HG03103 (cell line): ENCODE measurements at regions not wholly inside any gene's neighbourhood (a gene's known extent, or its start where the extent isn't known, plus 50 kb on each side); places are given as distances from the start of the nearest gene placed in this dataset.

Experiments used
- ATAC-seq: cut with Tn5 transposase; IDR thresholded peaks from one replicate; pipeline ENCODE4 v1.9.1; 2021; ENCODE audit warnings: low read depth; ENCODE audit not compliant: unreplicated experiment

DNA sequence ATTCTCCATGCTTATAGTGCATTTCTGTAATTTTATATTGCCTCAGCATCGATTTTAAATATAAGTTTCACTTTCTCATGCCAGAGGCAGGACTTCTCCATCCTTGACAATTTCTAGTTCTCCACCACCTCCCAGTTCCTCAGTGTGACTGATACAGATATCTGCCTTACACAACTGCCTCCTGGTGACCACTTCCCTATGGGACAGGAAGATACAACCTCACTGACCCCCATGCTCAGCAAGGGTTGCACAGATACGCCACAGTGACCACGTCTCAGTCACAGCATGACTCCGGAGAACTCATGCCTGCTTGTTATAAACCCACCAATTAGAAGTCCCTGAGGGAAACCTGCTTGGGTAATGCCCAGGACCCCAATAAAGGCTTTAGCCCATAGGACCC is 284.0 kb upstream of the MC4R start:
- no peak for ATAC-seq

DNA sequence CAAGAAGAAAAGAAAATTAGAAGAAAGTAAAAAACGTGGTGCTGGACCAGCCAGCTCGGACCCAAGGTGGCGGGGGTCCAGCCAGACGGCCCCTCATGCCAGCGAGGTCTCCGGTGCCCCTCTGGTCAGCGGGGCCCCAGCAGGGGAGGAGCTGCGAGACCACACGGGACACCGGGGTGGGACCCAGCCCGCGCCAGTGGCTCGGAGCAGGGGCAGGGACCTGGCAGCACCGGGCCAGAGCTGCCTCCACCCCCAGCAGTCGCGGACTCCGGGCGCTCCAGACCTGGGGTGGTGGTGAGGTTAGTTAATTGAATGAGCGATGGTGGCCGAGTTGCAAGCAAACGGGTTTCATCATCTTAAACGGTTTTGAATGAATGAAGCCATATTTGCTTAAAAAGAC is 289.9 kb upstream of the MC4R start:
- no peak for ATAC-seq

DNA sequence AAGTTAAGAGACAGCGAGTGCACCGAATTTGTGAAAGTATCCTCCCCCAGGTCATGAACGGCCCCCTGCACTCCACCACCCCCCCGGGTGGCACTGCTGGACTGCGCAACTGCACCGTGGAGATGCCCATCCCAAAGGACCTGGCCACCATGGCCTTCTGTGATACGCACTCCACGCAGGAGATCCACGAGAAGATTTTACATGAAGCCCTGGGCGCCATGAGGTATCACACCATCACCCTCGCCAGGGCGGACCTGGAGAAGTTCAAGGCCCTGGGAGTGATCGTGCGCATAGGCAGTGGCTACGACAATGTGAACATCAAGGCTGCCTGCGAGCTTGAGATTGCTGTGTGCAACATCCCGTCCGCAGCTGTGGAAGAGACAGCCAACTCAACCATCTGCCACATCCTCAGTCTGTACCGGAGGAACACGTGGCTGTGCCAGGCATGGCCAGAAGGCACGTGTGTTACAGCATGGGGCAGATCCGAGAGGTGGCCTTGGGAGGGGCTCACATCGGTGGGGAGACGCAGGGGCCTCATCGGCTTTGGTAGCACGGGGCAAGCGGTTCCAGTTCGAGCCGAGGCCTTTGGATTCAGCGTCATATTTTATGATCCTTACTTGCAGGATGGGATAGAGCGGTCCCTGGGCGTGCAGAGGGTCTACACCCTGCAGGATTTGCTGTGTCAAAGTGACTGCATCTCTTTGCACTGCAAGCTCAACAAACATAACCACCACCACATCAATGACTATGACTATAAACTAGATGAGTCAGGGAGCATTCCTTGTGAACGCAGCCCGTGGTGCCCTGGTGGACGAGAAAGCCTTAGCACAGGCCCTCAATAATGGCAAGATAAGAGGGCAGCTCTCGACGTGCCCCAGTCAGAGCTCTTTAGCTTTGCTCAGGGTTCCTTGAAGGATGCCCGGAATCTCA is 290.8 kb upstream of the MC4R start:
- ATAC-seq = no peak

DNA sequence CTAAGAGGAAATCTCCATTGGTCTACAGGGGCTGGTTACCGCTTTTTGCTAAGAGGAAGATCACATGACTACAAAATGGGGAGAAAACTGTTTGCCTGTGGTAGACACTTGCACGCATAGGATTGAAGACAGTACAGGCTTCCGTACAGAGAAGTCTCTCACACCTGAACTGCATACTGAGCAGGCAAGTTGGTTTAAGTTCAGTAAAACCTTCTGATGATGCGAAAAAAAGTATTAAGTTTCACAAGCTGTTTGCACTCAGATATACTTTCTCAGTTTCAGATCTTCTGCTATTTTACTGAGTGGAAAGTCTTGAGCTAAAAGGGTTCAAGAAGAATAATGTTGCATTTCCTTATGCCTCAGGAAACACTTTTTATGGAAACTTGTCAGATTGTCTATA is 292.2 kb upstream of the MC4R start:
- no peak for ATAC-seq

DNA sequence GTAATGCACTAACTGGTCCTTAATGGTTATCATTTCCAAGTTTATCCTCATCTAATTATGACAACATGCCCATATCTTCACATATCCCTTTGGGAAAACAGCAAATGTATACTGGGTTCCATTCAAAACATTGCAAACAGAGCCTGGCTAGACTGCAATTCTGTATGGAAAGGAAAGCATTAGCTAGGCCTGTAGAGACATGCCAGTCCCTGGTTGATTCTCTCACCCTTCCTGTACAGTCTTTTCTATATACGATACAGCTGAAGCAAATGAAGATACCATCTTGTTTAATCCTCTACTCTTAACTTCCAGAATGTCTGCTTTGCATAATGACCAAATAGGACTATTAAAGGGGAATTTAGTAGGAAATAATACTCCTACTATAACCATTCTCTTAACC is 294.4 kb upstream of the MC4R start:
- no peak for ATAC-seq

DNA sequence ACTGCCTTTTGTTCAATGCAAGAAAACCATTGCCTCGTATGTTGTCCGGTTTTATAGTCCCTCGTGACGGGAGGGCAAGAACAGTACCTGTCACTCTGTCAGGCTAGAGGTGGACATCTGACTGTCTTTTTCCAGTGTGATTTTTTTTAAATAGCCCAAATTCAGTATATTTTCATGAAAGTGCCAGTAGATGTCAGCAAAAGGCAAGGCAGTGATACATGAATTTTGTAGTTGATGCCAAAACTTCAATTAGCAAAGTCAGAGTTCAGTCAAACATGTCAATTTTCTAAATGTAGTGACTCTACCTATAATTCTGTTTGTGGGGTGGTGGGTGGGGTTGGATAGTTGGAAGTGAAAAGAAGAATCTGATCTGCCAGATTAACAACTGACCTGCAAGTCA is 296.0 kb upstream of the MC4R start:
- no peak for ATAC-seq

DNA sequence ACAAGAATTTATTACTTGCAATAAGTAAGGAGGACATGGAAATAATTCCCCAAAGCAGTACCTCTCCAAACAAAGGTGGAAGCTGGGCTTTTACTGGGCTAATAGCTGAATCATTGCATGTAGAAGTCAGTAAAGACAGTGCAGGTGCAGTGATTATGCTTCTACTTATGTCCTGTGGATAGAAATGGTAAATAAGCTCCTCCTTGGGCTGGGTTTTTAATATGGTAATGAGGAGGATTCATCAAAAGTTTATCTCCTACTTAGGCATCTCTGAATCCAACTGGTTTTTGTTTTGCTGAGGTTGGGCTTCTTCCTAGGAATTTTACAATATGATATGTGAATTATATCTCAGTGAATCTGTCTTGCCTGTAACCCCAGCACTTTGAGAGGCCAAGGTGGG is 297.4 kb upstream of the MC4R start:
- ATAC-seq = no peak

DNA sequence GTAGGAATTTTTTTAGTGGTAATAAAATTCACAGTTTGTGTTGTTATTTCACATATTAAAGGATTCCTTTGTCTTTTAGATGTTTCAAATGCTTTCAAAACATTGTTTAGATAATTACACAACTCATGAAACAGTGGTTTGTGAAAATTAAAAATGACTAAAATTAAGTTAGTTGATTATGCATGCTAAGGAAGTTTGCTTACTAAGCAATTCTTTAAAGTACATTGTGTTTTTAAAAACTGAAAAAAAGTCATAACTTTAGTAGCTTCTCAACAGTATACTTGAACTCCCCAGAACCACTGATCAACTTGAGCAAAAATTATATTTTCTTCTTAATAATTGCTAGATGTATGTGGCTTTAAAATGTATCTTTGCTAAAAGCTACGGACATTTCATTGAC is 298.4 kb upstream of the MC4R start:
- no peak for ATAC-seq

DNA sequence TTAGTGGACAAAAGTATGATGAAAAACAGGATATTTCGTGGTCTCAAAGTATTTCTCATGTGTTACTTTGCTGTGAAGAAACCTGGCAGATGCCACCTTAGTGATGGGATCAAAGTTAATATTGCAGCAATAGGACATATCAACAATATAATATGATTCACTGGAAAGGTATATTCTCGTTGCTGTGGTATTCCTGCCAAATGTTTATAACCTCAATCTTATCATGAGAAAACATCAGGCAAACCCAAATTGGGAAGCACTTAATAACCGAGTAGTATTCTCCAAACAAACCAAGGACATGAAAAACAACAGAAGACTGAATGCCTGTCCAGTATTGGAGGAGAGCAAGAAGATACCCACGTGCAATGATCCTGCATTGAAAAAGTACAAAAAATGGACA is 302.6 kb upstream of the MC4R start:
- no peak for ATAC-seq

DNA sequence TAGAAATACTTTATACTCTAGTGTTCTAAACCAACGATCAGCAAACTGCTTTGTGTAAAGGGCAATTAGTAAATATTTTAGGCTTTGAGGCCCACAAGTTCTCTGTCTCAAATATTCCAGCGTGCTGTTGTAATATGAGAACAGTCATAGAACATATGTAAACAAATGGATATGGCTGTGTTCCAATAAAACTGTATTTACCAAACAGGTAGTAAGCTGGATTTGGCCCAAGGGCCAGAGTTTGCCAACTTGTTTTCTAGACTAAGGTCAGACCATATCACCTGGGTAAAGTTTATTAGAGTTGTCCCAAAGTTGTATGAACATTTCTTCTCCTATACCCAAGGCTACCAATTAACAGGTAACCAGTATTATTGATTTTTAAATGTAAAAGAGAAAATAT is 303.2 kb upstream of the MC4R start:
- ATAC-seq = no peak

DNA sequence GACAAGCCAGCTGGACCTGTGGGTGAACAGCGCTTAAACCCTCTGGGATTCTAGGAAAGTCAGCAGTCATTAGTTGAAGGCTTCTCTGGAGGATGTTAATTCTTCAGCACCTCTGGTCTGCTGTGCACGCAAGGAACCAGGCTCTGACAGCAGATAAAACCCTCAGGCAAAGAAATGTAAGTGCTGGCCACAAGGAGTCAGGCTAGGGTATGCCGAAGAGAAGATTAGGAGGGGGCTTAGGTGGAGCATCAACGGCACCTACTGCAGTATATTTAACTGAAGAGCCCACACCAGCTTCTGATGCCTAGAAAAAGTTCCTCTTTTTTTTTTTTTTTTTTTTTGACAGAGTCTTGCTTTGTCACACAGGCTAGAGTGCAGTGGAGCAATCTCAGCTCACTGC is 304.2 kb upstream of the MC4R start:
- ATAC-seq = no peak

DNA sequence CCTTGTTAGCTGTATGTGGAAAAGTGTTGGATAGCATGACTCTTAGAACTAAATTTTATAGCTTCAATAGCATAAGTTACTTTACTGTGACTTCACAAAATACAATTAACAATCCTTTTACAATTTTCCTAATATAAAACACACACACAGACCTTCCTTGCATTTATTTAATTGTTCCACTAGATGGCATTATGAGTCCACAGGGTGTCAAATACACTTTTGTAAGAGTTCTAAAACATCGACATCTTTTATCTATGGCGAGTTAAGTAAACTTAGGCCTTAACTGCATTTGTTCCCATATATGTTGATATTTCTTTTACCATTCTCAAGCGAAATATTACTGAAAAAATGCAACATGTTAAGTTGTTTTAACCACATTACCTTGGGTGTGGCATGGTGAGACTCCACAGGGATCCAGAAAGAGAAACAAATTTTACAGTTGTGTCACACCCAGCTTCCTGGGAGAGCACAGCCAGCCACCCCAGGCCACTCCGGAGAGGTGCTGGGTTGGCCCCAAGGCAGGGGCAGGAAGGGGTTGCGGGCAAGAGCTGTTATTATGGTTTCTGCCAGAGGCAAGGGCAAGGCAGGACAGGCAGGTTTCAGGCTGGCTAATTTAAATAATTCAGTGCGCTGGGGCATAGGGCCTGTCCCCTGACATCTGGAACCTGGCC is 312.4 kb upstream of the MC4R start:
- ATAC-seq = no peak

DNA sequence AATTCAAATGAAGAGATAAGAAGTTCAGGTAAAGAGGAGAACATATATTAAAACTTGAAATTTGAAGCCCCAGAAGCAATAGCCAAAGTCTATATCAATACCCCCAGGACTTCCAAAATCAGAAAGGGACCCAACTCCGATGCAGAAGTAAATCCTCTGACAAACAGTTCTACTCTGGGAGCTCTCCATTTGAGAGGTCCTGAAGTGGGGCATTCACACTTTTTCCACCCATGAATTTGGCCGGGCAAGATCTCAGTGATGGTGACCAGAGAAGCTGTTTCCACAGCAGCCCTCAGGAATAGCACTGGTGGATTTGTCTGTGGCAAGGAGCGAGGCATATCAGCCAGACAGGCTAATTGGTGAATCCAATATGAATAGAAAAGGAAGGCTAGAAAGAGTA is 313.6 kb upstream of the MC4R start:
- no peak for ATAC-seq

DNA sequence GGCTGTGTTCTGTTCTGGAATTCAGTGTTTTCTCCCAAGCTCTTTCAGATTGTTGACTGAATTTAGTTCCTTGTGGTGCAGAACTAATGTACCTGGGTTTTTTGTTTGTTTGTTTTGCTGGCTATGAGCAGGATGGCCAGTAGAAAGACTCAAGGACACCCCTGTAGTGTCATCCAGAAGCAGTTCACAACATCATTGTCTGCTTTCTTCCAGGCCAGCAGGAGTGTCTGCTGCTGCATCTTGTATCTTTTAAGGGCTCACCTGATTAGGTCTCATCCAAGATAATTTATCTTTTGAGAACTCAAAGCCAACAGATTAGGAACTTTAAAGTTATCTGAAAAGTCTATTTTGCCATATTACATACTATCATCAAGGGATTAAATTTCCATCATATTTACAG is 318.5 kb upstream of the MC4R start:
- no peak for ATAC-seq

DNA sequence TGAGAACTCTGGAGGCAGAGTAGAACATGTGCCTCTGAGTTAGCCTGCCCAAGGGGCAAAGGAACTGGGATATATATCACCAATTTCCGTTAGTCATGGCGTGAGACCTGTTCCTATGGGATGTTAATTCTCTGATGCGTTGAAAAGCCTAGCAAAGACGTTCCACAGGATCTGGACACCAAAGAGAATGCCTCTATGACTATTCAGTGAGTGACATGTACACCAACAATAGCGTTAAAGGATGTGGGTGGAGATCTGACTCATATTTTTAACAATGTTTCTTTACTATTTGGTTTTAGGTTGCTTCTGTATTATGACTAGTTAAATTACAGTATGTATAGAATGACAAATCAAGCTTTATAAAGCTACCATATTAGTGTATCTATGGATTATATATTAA is 320.9 kb upstream of the MC4R start:
- no peak for ATAC-seq

DNA sequence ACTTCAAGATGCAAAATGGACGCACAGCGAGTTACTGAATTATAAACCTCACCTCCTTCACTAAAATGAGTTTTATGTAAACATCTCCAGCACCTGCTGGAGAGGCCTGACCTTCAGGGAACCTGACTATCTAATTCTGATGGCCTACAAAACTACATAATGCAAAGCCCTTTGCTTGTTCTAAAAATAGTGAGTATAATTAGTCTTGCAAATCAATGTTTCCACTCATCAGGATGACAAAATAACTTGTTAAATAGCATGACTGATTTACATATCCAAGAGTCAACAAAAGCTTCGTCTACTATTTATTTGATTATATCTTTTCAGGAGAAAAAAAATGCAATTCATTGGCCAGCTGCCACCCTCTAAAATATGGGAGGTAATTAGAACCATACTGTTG is 326.3 kb upstream of the MC4R start:
- ATAC-seq = no peak

DNA sequence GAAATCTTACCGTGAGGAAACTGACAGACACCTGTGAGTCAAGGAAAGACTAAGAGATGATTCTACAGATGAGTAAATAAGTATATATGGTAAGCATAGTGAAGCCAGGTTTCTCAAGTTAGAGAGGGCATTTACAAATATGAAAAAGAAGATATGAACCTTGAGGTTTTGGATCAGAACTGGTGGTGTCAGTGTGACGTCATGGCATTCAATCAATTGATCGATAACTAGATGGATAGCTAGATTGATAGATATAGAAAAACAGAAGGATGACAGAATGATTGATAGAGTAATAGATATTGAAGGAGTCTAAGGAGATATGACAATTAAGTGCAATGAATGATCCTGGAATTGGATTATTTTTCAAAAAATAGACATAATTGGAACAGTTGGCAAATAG is 350.2 kb upstream of the MC4R start:
- ATAC-seq = no peak

DNA sequence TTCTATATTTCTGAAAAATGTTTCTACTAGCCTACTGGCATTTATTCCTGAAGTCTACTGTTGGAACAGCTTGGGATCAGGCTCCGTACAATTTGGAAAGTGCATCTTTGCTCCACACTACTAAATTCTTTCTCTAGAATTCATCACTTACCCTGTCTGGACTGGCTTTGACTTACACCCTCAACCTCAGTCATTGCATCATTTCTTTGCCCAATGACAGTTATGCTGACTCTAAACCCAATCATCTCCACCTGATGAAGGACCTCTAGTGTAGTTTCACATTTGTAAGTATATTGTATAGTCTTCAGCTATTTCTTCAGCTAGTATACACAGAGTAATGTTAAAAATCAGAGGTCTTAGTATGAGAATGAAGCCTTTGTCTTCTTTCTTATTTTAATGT is 359.6 kb upstream of the MC4R start:
- ATAC-seq = no peak

DNA sequence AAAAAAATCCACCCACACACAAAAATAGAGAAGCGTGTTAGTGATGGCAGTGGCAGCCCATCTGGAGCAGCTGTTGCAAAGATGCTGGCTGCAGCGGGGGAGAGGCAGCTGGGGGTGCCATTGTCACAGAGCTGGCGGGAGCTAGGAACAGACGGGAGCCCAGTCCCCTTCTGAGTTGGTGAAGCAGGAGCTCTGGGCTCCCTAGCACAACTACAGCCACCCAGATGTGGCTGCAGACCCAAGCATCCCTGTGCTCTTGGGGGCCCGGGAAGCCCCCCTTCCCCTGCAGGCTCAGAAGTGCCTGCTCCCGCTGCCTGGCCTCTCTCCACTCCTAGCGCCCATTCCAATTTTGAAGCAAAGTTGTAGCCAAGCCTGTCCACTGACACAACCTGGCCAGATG is 366.6 kb upstream of the MC4R start:
- no peak for ATAC-seq

DNA sequence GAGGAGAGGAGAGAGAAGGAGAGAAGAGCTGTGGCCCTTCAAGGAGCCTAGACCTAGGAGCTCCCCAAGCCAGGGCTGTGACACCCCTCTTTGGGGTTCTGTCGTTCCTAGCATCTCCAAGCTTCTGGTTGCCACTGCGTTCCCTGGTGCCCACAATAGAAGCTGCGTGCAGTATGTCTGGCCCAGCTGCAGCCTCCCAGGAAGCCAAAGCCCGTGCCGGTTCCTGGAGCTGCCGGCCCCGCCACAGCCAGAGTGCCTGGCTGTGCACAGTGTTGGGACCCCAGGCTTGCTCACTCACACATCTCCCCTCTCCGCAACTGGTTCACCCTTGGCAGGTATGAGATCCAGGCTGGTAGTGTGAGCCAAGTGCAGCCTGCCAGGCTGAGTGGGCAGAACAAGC is 367.7 kb upstream of the MC4R start:
- no peak for ATAC-seq

DNA sequence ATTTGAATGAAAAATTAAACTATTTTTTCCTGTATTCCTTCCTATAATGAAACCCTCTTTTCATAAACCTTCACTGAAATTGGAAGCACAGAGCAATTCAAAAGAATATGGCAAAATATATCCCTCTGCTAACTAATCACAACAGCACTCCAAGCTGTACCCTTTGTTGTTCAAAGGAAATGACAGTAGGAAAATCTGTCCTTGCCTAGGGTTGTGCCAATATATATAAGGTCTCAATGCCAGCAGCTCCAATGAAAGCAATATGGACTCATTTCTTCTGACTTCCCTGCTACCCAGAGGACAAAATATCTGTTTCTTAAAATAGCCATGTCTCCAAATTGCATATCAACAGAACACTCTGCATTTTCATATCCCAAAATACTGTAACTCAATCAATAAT is 373.9 kb upstream of the MC4R start:
- no peak for ATAC-seq

DNA sequence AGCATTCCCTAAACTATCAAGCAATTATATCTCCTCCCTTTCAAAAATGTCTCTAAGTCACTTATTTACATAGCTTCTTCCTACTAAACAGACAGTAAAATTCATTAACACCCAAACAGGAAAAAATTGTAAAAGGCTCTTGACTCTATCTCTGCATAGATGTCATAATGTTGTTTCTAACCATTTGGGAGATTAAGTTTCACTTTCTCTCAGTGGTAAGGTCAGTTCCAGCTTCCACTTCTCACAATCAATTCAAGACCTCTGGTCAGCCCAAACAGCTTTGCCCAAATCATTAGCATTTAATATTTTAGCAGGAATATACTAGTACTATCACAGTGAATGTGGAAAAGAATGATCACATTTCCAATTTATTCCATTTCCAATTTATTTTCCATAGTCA is 374.3 kb upstream of the MC4R start:
- ATAC-seq = no peak
